OCI-LY7 (cell line): ENCODE measurements at regions not wholly inside any gene's neighbourhood (a gene's known extent, or its start where the extent isn't known, plus 50 kb on each side); places are given as distances from the start of the nearest gene placed in this dataset.

Experiments used
- CTCF ChIP-seq: fragments of 200-600 bp; sonication (generic); conservative IDR thresholded peaks from 2 replicates; pipeline ENCODE4 v1.5.1; 2014; ENCODE audit warnings: mild to moderate bottlenecking, antibody characterized with exemption, low read length, moderate library complexity, mixed read lengths
- EZH2phosphoT487 ChIP-seq: fragments of 200-600 bp; sonication (generic); IDR thresholded peaks from 2 replicates; pipeline ENCODE4 v1.6.1; 2018; ENCODE audit warnings: low read depth, borderline replicate concordance, mild to moderate bottlenecking, mixed run types, antibody characterized with exemption, low read length, moderate library complexity, mixed read lengths

GRCh38 chr4:189874591-189874990, 66.1 kb upstream of the FRG1 start:
- TF ChIP-seq CTCF, result no peak
- no peak for TF ChIP-seq EZH2phosphoT487
